Endothelial cell of umbilical vein (primary cell): ENCODE measurements at regions not wholly inside any gene's neighbourhood (a gene's known extent, or its start where the extent isn't known, plus 50 kb on each side); places are given as distances from the start of the nearest gene placed in this dataset.
"Not testable (repeated sequence)": the region's sequence is repeated elsewhere in the genome, so short reads cannot be mapped to it uniquely, and the experiment has no call there.

ENCODE experiments used
- BruUV-seq: library from RNA; stranded (reverse); fragments of 400-500 nt; replicated peaks from 2 replicates; lab custom pipeline; 2021; lab: Mats Ljungman, UMichigan
- CTCF ChIA-PET: fragments of 300-600, 350-600 bp; sonication (Branson Sonifier 250); formaldehyde crosslinking; loops from one replicate; lab custom pipeline; 2021; ENCODE audit warnings: antibody characterized with exemption, inconsistent platforms; lab: Charles Lee
- POLR2A ChIA-PET: fragments of 300-600, 350-600 bp; sonication (Branson Sonifier 250); formaldehyde crosslinking; loops from one replicate; lab custom pipeline; 2021; ENCODE audit warnings: antibody characterized with exemption, inconsistent platforms; lab: Charles Lee
- DNase-seq: peaks from one replicate; pipeline ENCODE4 v3.0.0-alpha.2; 2011; ENCODE audit warnings: low read depth, low spot score
- FAIRE-seq: peaks from 2 replicates; lab custom pipeline; 2011; peaks lifted over from hg19 to GRCh38; lab: Jason Lieb, UNC
- H2AFZ ChIP-seq: 2 replicates; pipeline ENCODE4 v1.6.0; 2012; ENCODE audit warnings: low read depth, low read length, control low read depth, inconsistent platforms
- H3K27ac ChIP-seq: 2 replicates; pipeline ENCODE4 v1.5.1; 2011; ENCODE audit warnings: low read depth, mild to moderate bottlenecking, control low read depth, low read length, moderate library complexity; ENCODE audit not compliant: insufficient read depth
- H3K27me3 ChIP-seq, 2 experiments: 2 replicates each; pipeline versions ENCODE4 v1.6.0 to v1.6.1; 2011; ENCODE audit warnings: low read length in 2 of 2, mixed read lengths in 1 of 2; ENCODE audit not compliant: control insufficient read depth in 2 of 2, insufficient read depth in 2 of 2
- H3K36me3 ChIP-seq, 2 experiments: 2 replicates in 1 of 2; 3 replicates in 1 of 2; pipeline ENCODE4 v1.5.1; 2011; ENCODE audit warnings: low read length in 2 of 2, mild to moderate bottlenecking in 1 of 2, moderate library complexity in 1 of 2; ENCODE audit not compliant: control insufficient read depth in 2 of 2, insufficient read depth in 2 of 2; ENCODE audit errors: extremely low read depth in 1 of 2
- H3K4me1 ChIP-seq: 3 replicates; pipeline ENCODE4 v1.5.1; 2011; ENCODE audit warnings: mild to moderate bottlenecking, low read length; ENCODE audit not compliant: control insufficient read depth, insufficient read depth; ENCODE audit errors: extremely low read depth
- H3K4me2 ChIP-seq: 2 replicates; pipeline ENCODE4 v1.6.1; 2011; ENCODE audit warnings: low read length, control low read depth, mixed read lengths; ENCODE audit not compliant: insufficient read depth
- H3K4me3 ChIP-seq, 3 experiments: fragments of 200-600 bp in 1 of 3; sonication (generic), shearing (Covaris generic) in 1 of 3; replicated peaks in 1 of 3; 2 replicates each; pipeline ENCODE4 v1.5.1; 2011 to 2016; ENCODE audit warnings: control low read depth in 3 of 3, low read length in 3 of 3, mild to moderate bottlenecking in 2 of 3, inconsistent platforms in 1 of 3, low read depth in 1 of 3, moderate library complexity in 1 of 3; ENCODE audit not compliant: insufficient read depth in 1 of 3
- H3K79me2 ChIP-seq: 2 replicates; pipeline ENCODE4 v1.6.0; 2012; ENCODE audit warnings: low read length, inconsistent platforms; ENCODE audit not compliant: control insufficient read depth, insufficient read depth
- H3K9ac ChIP-seq: replicated peaks from 2 replicates; pipeline ENCODE3; 2011; ENCODE audit warnings: low read length, control low read depth; ENCODE audit not compliant: insufficient read depth; ENCODE audit errors: extremely low read depth
- H3K9me1 ChIP-seq: replicated peaks from 3 replicates; pipeline ENCODE4 v1.6.0; 2011; ENCODE audit warnings: mild to moderate bottlenecking, low read length; ENCODE audit not compliant: control insufficient read depth, insufficient read depth; ENCODE audit errors: extremely low read depth
- H3K9me3 ChIP-seq: replicated peaks from 2 replicates; pipeline ENCODE4 v1.5.1; 2012; ENCODE audit warnings: low read length, inconsistent platforms; ENCODE audit not compliant: control insufficient read depth, insufficient read depth
- H4K20me1 ChIP-seq: replicated peaks from 2 replicates; pipeline ENCODE3; 2011; ENCODE audit warnings: mild to moderate bottlenecking, low read length; ENCODE audit not compliant: control insufficient read depth, insufficient read depth; ENCODE audit errors: extremely low read depth
- EZH2 ChIP-seq: IDR thresholded peaks from 2 replicates; pipeline ENCODE4 v1.6.1; 2012; ENCODE audit warnings: borderline replicate concordance, low read depth, mild to moderate bottlenecking, moderate library complexity, low read length, inconsistent platforms; ENCODE audit not compliant: severe bottlenecking
- FOS ChIP-seq: IDR thresholded peaks from 2 replicates; pipeline ENCODE4 v1.6.1; 2011; ENCODE audit warnings: mild to moderate bottlenecking, low read length, moderate library complexity, borderline replicate concordance; ENCODE audit not compliant: insufficient read depth
- GATA2 ChIP-seq: IDR thresholded peaks from 2 replicates; pipeline ENCODE4 v1.7.0; 2011; ENCODE audit warnings: low read depth, mild to moderate bottlenecking, moderate library complexity, mixed read lengths, low read length; ENCODE audit not compliant: insufficient read length, insufficient read depth
- JUN ChIP-seq: IDR thresholded peaks from 2 replicates; pipeline ENCODE4 v1.6.1; 2011; ENCODE audit warnings: borderline replicate concordance, low read depth; ENCODE audit not compliant: insufficient read length, insufficient read depth
- MAX ChIP-seq: IDR thresholded peaks from 2 replicates; pipeline ENCODE4 v1.6.1; 2011; ENCODE audit not compliant: insufficient read depth, insufficient read length
- MYC ChIP-seq: IDR thresholded peaks from one replicate; pipeline ENCODE4 v1.6.1; 2011; ENCODE audit warnings: mild to moderate bottlenecking, low read depth, low read length
- POLR2A ChIP-seq: IDR thresholded peaks from 2 replicates; pipeline ENCODE4 v1.6.1; 2012; ENCODE audit warnings: low read depth, mild to moderate bottlenecking, control low read depth, low read length
- POLR2AphosphoS5 ChIP-seq: IDR thresholded peaks from 2 replicates; pipeline ENCODE4 v1.6.1; 2012; ENCODE audit warnings: low read depth, mild to moderate bottlenecking, control low read depth, low read length, moderate library complexity; ENCODE audit not compliant: insufficient read depth
- dilution Hi-C: fragments of 300-500 bp; cut with MboI; formaldehyde crosslinking; loops from one replicate; pipeline ENCODE4 v1.15.0; 2019; ENCODE audit warnings: low sequenced_read_pairs; ENCODE audit not compliant: extremely low pct_ligation_motif_present
- intact Hi-C: fragments of 100-400 bp; cut with micrococcal nuclease; formaldehyde crosslinking; loops from one replicate; pipeline ENCODE4 v1.10.0; 2022
- TF ChIP-seq, protein P1 (sequence below), 2 donors: IDR thresholded peaks; 1 replicate in 1 of 2; 2 replicates in 1 of 2; pipeline ENCODE4 v1.5.1; 2011; ENCODE audit warnings: low read length in 2 of 2, mild to moderate bottlenecking in 2 of 2, moderate library complexity in 2 of 2, control low read depth in 1 of 2, inconsistent platforms in 1 of 2, low read depth in 1 of 2; ENCODE audit not compliant: insufficient read depth in 1 of 2; ENCODE audit errors: extremely low read depth in 1 of 2

GRCh38 chr2:34498561-34498960, 899.5 kb upstream of the FAM98A start:
- H4K20me1 ChIP-seq = no peaks in the 10 kb centered on the region
- H3K4me2 ChIP-seq = no peak overlapping the region
- no peaks in the 10 kb centered on the region for H3K9me1 ChIP-seq
- no TSS peak for BruUV-seq
- no peaks in the 10 kb centered on the region for H3K79me2 ChIP-seq
- dilution Hi-C loops = no loop called here
- CTCF ChIA-PET = no interaction called here
- TF ChIP-seq POLR2A (no peak), JUN (no peak), MYC (no peak), MAX (no peak), POLR2AphosphoS5 (no peak), GATA2 (no peak), EZH2 (no peak), FOS (no peak)
- TF ChIP-seq, protein P1, sequence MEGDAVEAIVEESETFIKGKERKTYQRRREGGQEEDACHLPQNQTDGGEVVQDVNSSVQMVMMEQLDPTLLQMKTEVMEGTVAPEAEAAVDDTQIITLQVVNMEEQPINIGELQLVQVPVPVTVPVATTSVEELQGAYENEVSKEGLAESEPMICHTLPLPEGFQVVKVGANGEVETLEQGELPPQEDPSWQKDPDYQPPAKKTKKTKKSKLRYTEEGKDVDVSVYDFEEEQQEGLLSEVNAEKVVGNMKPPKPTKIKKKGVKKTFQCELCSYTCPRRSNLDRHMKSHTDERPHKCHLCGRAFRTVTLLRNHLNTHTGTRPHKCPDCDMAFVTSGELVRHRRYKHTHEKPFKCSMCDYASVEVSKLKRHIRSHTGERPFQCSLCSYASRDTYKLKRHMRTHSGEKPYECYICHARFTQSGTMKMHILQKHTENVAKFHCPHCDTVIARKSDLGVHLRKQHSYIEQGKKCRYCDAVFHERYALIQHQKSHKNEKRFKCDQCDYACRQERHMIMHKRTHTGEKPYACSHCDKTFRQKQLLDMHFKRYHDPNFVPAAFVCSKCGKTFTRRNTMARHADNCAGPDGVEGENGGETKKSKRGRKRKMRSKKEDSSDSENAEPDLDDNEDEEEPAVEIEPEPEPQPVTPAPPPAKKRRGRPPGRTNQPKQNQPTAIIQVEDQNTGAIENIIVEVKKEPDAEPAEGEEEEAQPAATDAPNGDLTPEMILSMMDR (IDR thresholded peaks at IDR 0.05; ENCODE audit: extremely low read depth in 1 of 2, insufficient read depth in 1 of 2, low read depth in 1 of 2, low read length in 2 of 2) = no peak
- H3K9me3 ChIP-seq = no peaks in the 10 kb centered on the region
- no peak overlapping the region for H3K4me3 ChIP-seq
- intact Hi-C loops = no loop called here
- no peak overlapping the region for H3K27ac ChIP-seq
- FAIRE-seq (no peak), DNase-seq (no peak)
- H3K36me3 ChIP-seq = no peaks in the 10 kb centered on the region
- H3K4me1 ChIP-seq = no peaks in the 10 kb centered on the region
- no peak overlapping the region for H2AFZ ChIP-seq
- POLR2A ChIA-PET = no interaction called here
- H3K27me3 ChIP-seq = no peaks in the 10 kb centered on the region
- no peak overlapping the region for H3K9ac ChIP-seq

- H2AFZ ChIP-seq, H3K27me3 ChIP-seq, H3K9ac ChIP-seq, H3K4me1 ChIP-seq, H3K36me3 ChIP-seq, CTCF ChIA-PET, DNase-seq, H3K4me3 ChIP-seq, H4K20me1 ChIP-seq, intact Hi-C loops, H3K9me3 ChIP-seq, dilution Hi-C loops, H3K79me2 ChIP-seq, H3K4me2 ChIP-seq, POLR2A ChIA-PET, BruUV-seq, FAIRE-seq, H3K9me1 ChIP-seq, H3K27ac ChIP-seq: not testable (repeated sequence)
These were observed 895.1 kb upstream of the FAM98A start for GRCh38 chr2:34494192-34494591.
